SKM-1 (cell line): ENCODE measurements at regions not wholly inside any gene's neighbourhood (a gene's known extent, or its start where the extent isn't known, plus 50 kb on each side); places are given as distances from the start of the nearest gene placed in this dataset.

Experiments
- DNase-seq: peaks from one replicate; lab custom pipeline; 2025; ENCODE audit not compliant: unreplicated experiment; lab: John Stamatoyannopoulos, UW

DNA sequence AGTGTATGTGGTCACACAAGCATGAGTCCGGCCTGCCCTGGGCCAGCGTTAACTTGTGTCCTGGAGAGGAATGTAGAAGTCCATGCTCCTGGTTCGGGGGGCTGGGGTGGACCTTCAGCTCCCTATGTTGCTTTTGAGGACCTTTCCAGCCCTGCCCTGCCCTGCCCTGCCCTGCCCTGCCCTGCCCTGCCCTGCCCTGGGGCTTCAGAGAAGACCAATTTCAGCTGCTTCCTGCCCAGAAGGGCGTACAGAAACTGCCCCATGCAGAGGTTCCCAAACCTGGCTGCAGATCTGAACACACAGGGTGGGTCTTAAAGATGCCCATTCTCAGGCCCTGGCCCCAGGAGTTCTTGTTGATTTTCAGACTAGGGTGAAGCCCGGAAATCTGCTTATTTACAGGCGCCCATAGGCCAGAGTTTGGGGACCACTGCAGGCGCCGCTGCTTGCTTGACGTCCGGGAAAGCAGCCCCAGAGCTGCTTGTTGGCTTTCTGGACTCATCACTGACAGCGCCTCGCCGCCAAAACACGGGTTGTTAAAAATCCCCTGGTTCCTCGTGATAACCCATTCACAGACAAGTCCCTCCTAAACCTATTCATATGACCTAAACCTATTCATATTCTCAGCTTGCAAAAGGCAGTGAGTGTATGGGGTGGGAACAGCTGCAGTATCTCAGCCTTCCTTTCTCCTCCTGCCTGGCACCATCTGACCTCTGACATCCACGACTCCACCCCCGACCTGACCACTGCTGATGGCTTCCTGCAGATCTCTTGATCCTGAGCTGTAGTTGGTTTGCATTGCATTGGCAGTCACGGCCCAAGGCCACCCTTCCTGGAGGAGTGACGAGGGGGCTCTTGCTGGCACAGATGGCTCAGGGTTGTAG is 198.3 kb downstream of the GLI2 start:
- DNase-seq = no peak

DNA sequence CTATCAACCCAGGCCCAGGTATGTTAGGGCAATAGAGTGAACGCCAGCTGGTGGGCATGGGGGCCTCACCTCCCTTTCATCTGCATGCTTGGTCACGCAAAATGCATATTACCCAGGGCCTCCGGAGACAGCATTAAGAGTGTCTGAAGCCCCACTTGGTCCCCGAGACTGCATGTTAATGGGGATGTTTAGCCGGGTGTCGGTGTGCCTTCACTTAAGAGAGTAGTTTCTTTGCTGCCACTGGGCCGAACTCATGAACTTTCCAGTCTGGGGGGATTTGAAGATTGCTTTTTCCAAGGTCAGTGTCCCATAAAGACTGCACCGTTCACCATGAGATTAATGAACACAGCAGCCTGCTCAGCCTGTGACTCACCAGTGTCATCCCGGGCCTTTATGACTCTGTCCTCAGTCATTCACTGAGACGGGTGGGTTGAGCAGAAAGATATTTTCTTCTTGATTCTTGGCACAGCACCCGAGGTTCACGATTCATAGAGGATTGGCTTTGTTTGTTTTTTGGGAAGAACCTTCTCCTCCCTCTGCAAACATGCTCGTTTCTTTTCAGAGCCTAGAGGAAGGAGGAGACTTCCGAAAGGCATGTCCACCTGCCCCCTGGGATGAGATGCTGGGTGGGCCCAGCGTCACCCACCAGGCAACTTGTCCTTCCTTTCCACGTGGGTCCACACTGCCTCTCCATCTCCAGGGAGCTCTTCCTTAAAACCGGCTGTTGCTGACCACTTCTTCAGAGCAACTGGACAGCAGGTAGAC is 199.1 kb downstream of the GLI2 start:
- no peak for DNase-seq

DNA sequence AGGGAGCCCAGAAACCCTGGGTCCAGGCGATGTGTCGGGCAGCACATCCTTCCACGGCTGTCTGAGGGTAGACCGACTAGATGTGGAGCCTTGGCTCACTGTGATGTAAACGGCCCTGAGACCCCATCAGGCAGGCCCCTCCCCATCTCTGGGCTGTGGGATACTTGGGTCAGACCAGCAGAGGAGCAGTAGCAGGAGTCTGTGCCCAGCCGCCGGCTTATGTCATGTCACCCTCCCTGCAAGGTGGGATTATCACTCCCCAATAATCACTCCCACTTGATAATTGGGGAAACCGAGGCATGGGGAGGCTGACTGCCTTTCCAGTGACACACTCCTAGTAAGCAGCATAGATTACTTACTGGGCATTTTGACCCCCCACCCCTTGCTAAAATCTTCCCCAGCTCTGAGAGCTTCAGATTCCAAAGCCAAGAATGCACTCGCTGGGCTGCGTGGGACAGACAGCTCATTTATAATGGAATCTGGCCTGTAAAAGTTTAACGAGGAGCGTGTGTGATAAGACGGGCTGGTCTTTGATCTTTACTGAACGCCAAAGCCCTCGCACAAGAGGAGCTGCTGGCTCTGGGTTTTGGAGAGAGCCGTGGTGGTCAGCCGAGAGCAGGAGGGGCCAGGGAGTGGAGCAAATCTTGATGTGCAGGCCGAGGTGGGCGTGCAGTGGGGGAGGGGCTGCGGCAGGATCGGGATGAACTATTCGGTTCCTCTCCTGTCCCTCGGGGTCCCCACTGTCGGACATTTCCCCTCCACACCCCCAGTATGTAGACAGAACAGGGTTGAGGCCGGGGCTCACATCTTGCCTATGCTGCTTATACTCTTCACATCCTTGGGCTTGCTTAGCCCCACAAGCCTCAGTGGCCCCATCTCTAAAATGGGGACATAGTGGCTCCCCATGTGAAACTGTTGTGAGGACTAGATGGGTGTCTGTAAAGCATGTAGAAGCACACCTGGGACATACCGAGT is 200.0 kb downstream of the GLI2 start:
- no peak for DNase-seq

DNA sequence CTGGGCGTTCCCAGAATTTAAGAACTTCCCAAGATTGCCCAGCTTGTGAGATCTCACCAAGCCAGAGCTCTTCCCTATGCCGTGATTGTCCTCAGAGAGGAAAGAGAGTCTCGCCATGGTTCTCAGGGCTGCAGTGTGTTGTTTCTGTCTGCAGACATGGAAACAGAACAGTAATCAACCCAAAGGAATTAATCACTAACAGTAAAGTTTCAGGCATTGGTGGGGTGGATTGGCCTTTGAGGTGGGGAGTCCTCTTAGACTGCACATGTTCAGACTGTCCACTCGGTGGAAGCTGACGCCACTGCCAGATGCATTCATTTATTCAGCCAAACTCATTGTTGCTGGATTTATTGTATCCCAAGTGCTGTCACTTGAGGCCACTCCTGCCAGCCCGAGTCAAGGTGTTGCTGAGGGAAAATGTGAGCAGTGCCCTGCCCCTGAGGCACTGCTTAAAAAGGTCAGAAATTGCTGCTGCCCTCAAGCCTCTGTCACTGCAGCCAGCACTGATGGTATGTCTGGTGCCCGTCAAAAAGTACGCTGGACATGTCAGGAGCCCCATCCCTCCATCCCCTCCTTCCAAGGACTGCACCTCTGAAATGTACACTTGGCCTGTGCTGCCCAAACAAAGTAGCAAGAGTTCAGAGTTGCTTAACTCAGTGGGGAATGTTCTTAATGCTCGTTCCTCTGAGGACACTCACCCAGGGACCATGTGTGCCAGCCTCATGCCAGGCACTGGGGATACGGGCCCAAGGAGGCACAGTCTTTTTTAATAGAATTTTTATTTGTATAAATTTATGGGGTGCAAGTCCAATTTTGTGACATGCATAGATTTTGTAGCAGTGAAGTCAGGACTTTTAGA is 201.0 kb downstream of the GLI2 start:
- DNase-seq = no peak

DNA sequence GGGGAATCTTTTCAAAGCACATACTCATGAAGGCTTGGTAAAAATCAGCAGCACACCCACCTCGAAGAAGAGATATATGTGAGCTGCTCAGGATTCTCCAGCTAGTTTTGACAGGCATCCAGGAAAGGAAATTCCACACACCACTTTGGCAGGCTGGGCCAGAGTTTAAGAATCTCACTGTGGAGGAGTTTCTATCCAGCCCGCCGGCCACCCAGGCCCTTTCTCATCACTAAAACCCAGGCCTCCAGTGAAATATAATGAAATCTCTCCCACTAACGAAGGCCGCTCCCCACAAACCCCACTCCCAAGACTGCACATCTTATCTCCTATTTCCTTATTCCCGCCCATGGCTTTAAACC is 202.0 kb downstream of the GLI2 start:
- no peak for DNase-seq

DNA sequence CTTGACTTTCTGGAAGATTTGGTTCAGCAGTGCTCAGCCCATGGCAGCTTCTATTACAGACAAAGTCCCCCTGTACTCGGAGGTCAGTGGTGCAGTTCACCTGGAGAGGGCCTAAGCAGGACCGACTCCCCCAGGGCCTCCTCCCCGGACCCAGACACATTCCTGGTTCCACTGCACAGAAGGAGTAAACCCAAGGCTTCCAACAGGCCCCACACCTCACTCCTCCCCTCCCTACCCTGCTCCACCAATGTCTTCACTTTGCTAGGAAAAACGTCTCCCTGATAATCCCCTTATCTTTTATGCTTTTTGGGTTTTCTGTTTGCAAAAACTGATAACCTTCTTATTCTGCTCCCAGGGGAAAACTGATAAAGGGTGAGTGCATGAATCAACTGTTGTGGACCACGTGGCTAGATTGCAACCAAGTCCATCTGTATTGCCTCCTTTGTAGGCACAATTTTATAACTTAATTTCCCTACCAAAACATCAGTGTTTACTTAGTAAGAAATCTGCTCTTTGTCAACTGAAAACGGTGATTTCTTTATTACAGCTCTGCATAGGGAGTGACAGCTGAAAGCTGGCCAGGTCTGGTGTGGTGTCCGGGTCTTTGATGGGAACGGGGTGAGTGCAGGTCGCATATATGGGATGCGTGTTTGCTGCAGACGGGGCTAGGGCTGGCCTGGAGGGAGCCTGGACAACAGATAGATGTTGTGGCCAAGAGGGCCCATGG is 202.5 kb downstream of the GLI2 start:
- DNase-seq = no peak

DNA sequence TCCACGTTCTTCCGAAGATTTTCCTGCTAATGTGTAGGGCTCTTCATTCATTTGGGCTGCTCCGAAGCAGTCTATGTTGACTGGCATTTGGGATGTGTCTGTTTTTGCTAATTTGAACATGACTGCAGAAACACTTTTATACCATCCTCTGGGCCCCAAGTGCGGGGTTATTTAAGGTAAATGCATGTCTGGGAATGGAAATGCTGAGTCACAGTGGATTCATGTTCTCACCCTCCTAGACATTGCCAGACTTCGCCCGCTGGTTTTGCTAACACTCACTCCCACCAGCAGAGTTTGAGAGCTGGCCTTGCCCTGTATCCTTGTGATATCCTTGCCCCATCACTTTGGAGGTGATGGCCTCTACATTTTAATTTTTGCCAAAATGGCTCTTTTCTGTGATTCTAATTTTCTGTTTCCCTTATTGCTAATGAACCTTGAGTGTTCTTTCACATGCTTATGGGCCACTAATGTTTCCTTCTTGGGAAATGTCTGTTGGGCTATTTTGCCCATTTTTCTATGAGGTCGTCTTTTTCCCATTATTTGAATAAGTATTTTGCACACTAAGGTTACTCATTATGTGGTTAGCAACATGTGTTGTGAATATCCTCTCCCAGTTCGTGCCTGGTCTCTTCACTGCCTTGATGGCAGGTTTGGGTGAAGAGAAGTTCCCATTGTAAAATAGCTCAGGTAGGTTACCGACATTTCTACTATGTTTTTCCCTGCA is 204.1 kb downstream of the GLI2 start:
- DNase-seq = no peak

DNA sequence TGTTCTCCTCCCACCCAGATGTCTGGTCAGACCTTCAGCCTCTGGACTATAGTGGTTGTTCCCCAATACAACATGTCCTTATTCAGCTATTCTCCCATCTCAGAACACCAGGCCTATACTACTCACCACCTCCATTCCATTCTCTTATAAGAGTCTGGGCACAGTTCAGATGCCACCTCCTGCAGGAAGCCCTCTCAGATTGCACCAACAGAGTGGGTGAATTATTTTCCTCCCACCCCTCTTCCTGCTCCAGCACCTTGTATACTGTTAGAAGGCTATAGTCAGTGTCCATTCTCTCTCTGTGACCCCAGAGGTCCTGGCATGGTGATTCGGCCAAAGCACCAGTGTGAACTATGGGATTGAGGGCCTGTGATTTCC is 204.6 kb downstream of the GLI2 start:
- DNase-seq = no peak

DNA sequence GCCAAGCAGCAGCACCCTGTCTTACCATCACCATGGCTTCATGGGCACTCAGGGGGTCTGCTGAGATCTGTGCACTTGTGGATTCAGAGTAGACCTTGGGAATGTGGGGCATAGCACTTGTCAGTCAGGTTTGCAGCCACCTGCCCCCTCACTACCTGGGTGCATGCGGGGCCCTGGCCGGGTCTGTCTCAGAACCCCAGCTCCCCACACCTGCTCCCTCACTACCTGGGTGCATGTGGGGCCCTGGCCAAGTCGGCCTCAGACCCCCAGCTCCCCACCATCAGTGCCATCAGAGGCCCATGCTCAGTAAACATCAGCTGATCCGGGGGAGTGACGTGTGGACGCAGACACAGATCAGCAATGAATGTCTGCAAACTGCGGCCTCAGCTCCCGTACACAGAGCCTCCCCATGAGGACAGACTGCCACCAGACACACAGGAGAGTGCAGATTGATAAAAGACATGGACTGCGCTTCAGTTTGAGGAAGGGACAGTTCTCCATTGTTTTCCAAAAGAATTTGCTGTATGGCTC is 205.1 kb downstream of the GLI2 start:
- no peak for DNase-seq

DNA sequence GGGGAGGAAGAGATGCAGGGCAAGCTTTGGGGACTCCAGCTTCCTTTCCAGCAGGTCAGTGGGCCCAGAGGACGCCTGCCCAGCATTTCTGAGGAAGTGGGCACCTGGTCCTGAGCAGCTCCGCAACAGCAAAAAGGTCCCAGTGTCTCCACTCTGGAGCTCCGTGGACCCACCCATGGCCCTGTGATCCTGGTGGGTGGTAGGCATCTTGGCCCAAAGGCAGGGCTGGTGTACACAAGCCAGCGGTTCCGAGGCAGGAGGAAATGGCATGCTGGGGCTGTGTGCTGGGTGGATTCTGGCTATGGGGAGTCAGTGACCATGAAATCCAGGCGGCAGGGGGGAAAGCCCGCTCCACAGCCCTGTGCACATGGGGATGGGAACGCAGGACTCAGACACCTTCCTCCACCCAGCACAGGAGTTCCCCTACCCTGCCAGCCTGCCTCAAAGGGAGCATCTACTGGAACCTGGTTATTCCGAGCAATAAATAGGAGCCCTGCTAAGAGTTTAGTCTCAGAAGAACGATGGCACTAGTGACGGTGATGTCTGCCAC is 206.0 kb downstream of the GLI2 start:
- no peak for DNase-seq

DNA sequence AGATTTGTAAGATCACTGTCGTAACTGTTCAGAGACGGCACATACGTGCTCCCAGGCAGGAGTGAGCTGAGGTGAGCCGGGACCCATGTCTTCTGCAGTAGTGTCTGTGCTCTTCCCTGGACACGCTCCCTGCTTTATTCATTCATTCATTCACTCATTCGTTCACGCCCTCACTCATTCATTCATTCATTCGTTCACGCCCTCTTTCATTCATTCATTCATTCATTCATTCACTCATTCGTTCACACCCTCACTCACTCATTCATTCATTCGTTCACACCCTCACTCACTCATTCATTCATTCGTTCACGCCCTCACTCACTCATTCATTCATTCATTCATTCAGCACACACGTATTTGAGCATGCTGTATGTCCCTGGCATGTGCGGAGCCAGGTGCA is 207.0 kb downstream of the GLI2 start:
- no peak for DNase-seq

DNA sequence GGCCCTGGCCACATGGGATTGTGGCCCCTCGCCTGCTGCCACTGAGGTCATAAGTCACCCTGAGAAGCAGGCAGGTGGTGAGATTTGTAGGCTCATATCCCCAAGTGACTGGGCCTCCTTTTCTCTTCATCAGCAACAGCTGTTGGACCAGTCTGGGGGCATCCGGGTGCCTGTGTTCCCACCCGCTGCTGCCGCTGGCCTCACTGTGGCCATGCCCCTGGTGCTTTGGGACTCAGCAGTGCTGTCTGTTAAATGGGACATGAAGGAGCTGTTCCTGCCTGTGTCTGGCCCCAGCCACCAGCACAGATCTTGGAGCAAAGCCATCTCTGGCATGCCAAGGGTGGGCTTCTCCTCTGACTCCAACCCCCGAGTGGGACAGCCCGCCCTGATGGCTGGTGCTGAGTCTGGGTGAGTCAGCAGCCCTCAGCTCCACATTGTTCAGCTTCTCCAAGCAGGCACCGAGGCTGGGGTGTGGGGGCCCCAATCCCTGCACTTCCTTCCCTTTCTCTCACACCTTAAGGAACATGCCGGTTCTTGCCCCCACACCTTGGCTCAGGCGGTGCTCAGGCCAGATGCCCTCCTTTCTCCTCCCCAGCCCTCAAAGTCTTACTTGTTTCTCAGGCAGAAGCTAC is 207.9 kb downstream of the GLI2 start:
- DNase-seq = no peak

DNA sequence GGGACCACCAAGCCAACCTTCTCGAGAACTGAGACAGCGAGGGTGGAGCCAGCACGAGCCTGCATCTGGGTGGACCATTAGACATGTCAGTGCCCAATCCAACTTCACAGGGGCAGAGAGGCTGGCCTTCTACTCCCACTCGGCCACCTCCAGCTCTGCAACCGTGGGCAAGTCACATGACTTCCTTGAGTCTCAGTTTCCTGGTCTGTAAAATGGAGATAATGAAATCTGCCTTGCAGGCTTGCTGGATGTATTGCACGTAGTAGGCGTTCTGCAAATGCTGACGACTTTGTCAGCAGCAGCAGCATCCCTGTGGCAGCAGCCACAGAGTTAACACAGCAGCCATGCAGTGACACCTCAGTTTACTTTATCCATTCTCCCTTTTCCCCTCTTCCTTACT is 208.9 kb downstream of the GLI2 start:
- DNase-seq = no peak

DNA sequence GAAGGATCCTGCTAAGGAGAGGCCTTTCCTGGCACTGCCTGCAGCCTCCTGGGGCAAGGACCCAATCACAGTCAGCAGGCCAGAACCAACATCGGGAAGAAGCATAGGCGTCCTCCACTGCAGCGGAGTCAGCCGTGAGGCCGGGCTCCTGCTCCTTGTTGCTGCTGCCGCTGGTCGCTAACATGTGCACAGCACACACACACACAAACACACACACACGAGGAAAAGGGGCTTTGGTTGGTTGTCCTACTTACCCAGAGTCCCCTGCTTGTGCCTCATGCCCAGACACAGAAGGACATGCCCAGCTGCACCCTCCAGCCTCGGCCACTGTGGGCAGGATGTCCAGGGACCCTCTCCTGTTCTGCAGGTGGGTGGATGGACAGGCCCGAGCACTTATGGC is 209.4 kb downstream of the GLI2 start:
- DNase-seq = no peak

DNA sequence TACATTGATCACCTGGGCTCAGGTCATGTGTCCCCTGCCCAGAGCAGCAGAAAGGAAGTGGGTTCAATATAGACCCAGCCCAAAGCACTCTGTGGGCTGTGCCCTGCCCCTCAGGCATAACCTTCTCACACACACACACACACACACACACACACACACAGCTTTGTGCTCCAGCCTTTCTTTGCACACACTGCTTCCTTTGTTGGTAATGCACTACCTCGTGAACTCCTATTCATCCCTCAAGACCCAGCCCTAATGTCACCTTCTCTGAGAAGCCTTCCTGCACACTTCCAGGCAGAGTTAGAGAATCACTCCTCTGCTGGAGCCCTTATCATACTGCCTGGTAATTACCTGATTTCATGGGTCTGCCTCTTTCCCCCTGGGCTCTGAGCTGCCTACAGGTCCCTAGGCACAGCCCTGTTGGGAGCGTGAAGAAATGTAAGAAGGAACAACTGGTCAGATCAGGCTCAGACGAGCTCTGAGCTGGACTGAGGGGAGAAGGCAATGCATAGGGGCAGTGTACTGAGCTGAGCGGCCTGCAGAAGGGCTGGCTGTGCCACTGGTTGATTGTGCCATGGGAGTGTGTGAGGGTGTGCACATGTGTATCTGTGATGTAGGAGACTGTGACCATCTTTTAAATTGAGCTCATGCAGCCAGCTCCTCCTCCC is 210.3 kb downstream of the GLI2 start:
- no peak for DNase-seq

DNA sequence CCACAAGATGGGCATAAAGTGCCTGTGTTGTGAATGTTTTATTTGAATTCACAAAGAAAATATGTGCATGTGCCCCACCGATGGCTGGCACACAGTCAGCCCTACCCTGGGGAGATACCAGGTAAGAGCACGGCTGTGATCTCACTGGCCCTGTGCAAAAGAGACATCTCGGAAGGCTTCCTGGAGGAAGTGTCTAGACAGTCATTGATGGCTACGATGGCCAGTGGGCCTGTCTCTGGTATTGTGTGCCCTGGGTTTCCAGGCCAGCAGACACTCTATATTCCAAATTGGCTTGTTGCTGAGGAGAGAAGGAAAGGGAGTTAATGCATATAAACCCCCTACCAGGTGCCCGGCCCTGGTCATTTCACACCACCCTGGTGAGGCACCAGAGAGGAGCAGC is 211.7 kb downstream of the GLI2 start:
- no peak for DNase-seq

DNA sequence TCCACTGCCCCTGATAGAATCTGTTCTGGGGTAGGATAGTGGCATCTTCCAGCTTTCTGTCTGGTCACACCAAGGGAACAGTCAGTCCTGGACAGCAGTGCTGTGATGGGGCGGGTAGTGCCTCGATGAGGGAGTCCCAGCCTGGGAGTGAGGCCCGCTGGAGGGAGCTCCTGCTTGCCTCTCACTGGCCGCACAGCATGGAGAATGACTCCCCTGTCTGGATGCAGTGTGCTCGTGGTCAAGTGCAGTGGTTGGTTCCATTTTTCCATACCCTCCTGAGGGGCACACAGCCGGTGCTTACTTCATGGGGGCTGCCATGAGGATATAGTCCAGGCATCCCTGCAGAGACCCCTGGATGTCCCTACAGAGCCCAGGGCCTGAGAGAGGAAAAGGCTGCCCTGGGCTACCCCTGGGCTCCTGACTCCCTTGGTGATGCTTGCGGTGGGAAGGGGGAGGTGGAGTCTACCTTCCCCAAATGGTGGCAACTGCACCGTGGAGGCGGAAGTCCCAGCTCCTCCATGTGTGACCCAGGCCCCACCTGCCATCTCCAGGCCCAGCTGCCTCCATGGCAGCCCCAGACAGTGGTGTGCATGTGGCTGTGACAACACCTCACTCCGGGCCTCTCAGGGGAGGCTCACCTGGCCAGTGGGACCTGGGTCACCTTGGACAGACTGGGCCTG is 212.5 kb downstream of the GLI2 start:
- no peak for DNase-seq
